ENCODE measurements at regions not wholly inside any gene's neighbourhood (a gene's known extent, or its start where the extent isn't known, plus 50 kb on each side); places are given as distances from the start of the nearest gene placed in this dataset.

DNA sequence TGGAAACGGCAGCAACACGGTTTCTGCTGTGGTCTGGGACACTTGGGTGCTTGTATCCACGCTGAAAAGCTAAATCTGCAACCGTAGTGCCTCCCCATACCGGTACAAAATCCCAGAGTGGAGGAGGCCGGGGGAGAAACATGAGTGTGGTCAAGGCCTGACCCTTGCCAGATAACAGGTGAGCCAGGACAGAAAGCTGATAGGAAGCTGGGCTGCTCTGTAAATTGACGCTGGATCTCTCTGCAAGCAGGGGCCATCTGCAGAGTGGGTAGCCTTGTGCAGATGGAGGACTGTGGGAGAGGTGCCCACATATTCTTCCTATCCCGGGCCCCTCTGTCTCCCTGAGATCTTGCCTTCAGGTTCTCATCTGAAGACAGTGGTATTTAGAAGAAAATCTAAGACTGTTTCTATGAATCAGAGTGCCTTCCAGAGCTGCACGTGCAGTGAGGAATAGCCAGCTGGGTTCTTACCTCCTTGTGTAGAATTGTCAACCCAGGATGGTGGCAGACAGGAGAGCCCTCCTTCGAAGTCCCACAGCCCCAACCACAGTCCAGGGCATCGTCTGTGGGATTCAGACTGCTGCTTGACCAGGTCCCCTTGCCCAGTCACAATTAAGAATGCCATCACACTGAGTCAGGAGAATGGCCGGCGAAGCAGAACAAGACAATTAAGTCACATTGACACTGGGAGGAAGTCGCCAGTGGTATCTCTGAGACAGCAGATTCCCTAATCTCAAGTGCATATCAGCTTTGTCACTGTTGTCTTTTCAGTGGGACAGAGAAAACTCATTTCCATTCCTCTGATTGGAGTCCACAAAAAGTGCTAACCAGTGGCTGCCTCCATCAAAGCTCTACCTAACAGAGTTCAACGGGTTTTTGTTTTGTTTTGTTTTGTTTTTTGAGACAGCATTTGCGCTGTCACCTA is 100.0 kb upstream of the RIPOR2 start:
- TF ChIP-seq, protein P1, sequence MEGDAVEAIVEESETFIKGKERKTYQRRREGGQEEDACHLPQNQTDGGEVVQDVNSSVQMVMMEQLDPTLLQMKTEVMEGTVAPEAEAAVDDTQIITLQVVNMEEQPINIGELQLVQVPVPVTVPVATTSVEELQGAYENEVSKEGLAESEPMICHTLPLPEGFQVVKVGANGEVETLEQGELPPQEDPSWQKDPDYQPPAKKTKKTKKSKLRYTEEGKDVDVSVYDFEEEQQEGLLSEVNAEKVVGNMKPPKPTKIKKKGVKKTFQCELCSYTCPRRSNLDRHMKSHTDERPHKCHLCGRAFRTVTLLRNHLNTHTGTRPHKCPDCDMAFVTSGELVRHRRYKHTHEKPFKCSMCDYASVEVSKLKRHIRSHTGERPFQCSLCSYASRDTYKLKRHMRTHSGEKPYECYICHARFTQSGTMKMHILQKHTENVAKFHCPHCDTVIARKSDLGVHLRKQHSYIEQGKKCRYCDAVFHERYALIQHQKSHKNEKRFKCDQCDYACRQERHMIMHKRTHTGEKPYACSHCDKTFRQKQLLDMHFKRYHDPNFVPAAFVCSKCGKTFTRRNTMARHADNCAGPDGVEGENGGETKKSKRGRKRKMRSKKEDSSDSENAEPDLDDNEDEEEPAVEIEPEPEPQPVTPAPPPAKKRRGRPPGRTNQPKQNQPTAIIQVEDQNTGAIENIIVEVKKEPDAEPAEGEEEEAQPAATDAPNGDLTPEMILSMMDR (IDR thresholded peaks at IDR 0.05) = no peak
- no peak for TF ChIP-seq EZH2 (IDR thresholded peaks at IDR 0.05)
- TF ChIP-seq EZH2phosphoT487 (IDR thresholded peaks at IDR 0.05) = no peak

All from neural progenitor cell (in vitro differentiated cells).